HepG2 (cell line): ENCODE measurements at regions not wholly inside any gene's neighbourhood (a gene's known extent, or its start where the extent isn't known, plus 50 kb on each side); places are given as distances from the start of the nearest gene placed in this dataset.

ENCODE experiments used
- AFF4 ChIP-seq: sonication (generic); formaldehyde crosslinking; IDR thresholded peaks from 2 replicates; pipeline ENCODE4 v1.4.0; 2020; ENCODE audit warnings: missing genetic modification reagents
- ATF5 ChIP-seq: sonication (generic); formaldehyde crosslinking; IDR thresholded peaks from 2 replicates; pipeline ENCODE4 v1.4.0; 2020; ENCODE audit warnings: mild to moderate bottlenecking, low read depth, missing genetic modification reagents
- KLF9 ChIP-seq: IDR thresholded peaks from 2 replicates; pipeline ENCODE4 v1.6.1; 2016; ENCODE audit warnings: low read depth
- NAIF1 ChIP-seq: sonication (generic); formaldehyde crosslinking; IDR thresholded peaks from 2 replicates; pipeline ENCODE4 v1.5.0; 2020; ENCODE audit warnings: mild to moderate bottlenecking, missing genetic modification reagents, borderline replicate concordance
- SSRP1 ChIP-seq: IDR thresholded peaks from 2 replicates; pipeline ENCODE4 v1.6.1; 2016; ENCODE audit warnings: control low read depth
- TIGD3 ChIP-seq: sonication (generic); formaldehyde crosslinking; IDR thresholded peaks from 2 replicates; pipeline ENCODE4 v1.5.1; 2020; ENCODE audit warnings: mild to moderate bottlenecking, missing genetic modification reagents, borderline replicate concordance
- ZBTB33 ChIP-seq: sonication (generic); formaldehyde crosslinking; IDR thresholded peaks from 2 replicates; pipeline ENCODE4 v1.4.0; 2020; ENCODE audit warnings: missing genetic modification reagents
- ZBTB8A ChIP-seq: sonication (generic); formaldehyde crosslinking; IDR thresholded peaks from 2 replicates; pipeline ENCODE4 v1.4.0; 2020; ENCODE audit warnings: mild to moderate bottlenecking, low read depth, missing genetic modification reagents, borderline replicate concordance
- ZFP41 ChIP-seq: sonication (generic); formaldehyde crosslinking; IDR thresholded peaks from 2 replicates; pipeline ENCODE4 v1.4.0; 2020; ENCODE audit warnings: mild to moderate bottlenecking, missing genetic modification reagents, borderline replicate concordance
- ZIK1 ChIP-seq: sonication (generic); formaldehyde crosslinking; IDR thresholded peaks from 2 replicates; pipeline ENCODE4 v1.5.0; 2020; ENCODE audit warnings: mild to moderate bottlenecking, low read depth, missing genetic modification reagents, borderline replicate concordance
- ZMYM4 ChIP-seq: sonication (generic); formaldehyde crosslinking; IDR thresholded peaks from 2 replicates; pipeline ENCODE4 v1.8.1; 2023; ENCODE audit warnings: mild to moderate bottlenecking, missing genetic modification reagents
- ZNF382 ChIP-seq: sonication (generic); formaldehyde crosslinking; IDR thresholded peaks from 2 replicates; pipeline ENCODE4 v1.5.0; 2020; ENCODE audit warnings: missing genetic modification reagents, mild to moderate bottlenecking, borderline replicate concordance
- ZNF431 ChIP-seq: sonication (generic); formaldehyde crosslinking; IDR thresholded peaks from 2 replicates; pipeline ENCODE4 v1.9.0; 2022; ENCODE audit warnings: missing genetic modification reagents, low read depth, mild to moderate bottlenecking, borderline replicate concordance
- ZNF691 ChIP-seq: sonication (generic); formaldehyde crosslinking; IDR thresholded peaks from 2 replicates; pipeline ENCODE4 v1.4.0; 2020; ENCODE audit warnings: missing genetic modification reagents, low read depth, mild to moderate bottlenecking, borderline replicate concordance
- ZNF703 ChIP-seq: sonication (generic); formaldehyde crosslinking; IDR thresholded peaks from 2 replicates; pipeline ENCODE4 v1.5.1; 2020; ENCODE audit warnings: missing genetic modification reagents, mild to moderate bottlenecking, moderate library complexity, borderline replicate concordance
- ZNF724P ChIP-seq: sonication (generic); formaldehyde crosslinking; IDR thresholded peaks from 2 replicates; pipeline ENCODE4 v1.8.0; 2022; ENCODE audit warnings: missing genetic modification reagents, borderline replicate concordance
- ZNF839 ChIP-seq: sonication (generic); formaldehyde crosslinking; IDR thresholded peaks from 2 replicates; pipeline ENCODE4 v1.4.0; 2020; ENCODE audit warnings: missing genetic modification reagents, mild to moderate bottlenecking, borderline replicate concordance
- ZNF841 ChIP-seq: sonication (generic); formaldehyde crosslinking; IDR thresholded peaks from 2 replicates; pipeline ENCODE4 v1.8.1; 2023; ENCODE audit warnings: missing genetic modification reagents, borderline replicate concordance
- ZNF878 ChIP-seq: sonication (generic); formaldehyde crosslinking; IDR thresholded peaks from 2 replicates; pipeline ENCODE4 v1.8.1; 2023; ENCODE audit warnings: mild to moderate bottlenecking, missing genetic modification reagents, moderate library complexity

GRCh38 chr4:3836756-3837601, 70.8 kb downstream of the ADRA2C start (continued):
- TF ChIP-seq AFF4 (CRISPR knock-in tag), result no peak
- TF ChIP-seq ZNF839 (CRISPR knock-in tag), result 0 out of 2 replicates have a peak, but pooled peaks have one; percentile 30
- no peak for TF ChIP-seq ZFP41 (CRISPR knock-in tag)
- no peak; the same call in 1 of the 2 replicates for TF ChIP-seq NAIF1 (CRISPR knock-in tag)
- TF ChIP-seq ZNF382 (CRISPR knock-in tag), result no peak
- peak; percentile 94 for TF ChIP-seq ZMYM4 (CRISPR knock-in tag)
- TF ChIP-seq KLF9, result no peak
- no peak for TF ChIP-seq ZNF841 (CRISPR knock-in tag)
- TF ChIP-seq SSRP1 (CRISPR knock-in tag), result peak; percentile 65; the same call in 1 of the 2 replicates
- no peak for TF ChIP-seq ZNF878 (CRISPR knock-in tag)
- TF ChIP-seq ZNF703, result peak; percentile 99
- no peak; the same call in 1 of the 2 replicates for TF ChIP-seq ATF5
- TF ChIP-seq ZBTB8A (CRISPR knock-in tag), result peak; percentile 88; the same call in 1 of the 2 replicates
- TF ChIP-seq ZIK1, result peak; percentile 83
- TF ChIP-seq ZNF724P (CRISPR knock-in tag), result peak; percentile 75; the same call in 1 of the 2 replicates
- peak; percentile 81; the same call in 1 of the 2 replicates for TF ChIP-seq ZBTB33 (CRISPR knock-in tag)
- TF ChIP-seq ZNF431, result peak; percentile 86; the same call in 1 of the 2 replicates
- TF ChIP-seq ZNF691, result peak; percentile 96
- no peak for TF ChIP-seq TIGD3 (CRISPR knock-in tag)
